Trophoblast cell (in vitro differentiated cells and primary cell): ENCODE measurements at regions not wholly inside any gene's neighbourhood (a gene's known extent, or its start where the extent isn't known, plus 50 kb on each side); places are given as distances from the start of the nearest gene placed in this dataset.
"Not testable (repeated sequence)": the region's sequence is repeated elsewhere in the genome, so short reads cannot be mapped to it uniquely, and the experiment has no call there.

Experiments
- DNase-seq, 2 donors: peaks; one replicate each; pipeline ENCODE4 v3.0.0-alpha.2; 2016
- H2AFZ ChIP-seq: 2 replicates; pipeline ENCODE4 v1.6.1; 2013; ENCODE audit warnings: low read length, moderate library complexity, mild to moderate bottlenecking; ENCODE audit not compliant: insufficient read depth, poor library complexity
- H2AK5ac ChIP-seq: 2 replicates; pipeline ENCODE4 v1.6.1; 2013; ENCODE audit warnings: mild to moderate bottlenecking, low read length
- H2BK120ac ChIP-seq: 2 replicates; pipeline ENCODE4 v1.6.1; 2013; ENCODE audit warnings: low read length, mild to moderate bottlenecking, moderate library complexity; ENCODE audit not compliant: insufficient read depth, poor library complexity
- H2BK12ac ChIP-seq: 2 replicates; pipeline ENCODE4 v1.6.1; 2013; ENCODE audit warnings: mild to moderate bottlenecking, low read length, moderate library complexity
- H2BK5ac ChIP-seq: 2 replicates; pipeline ENCODE4 v1.6.1; 2013; ENCODE audit warnings: low read length, low read depth, moderate library complexity, mild to moderate bottlenecking; ENCODE audit not compliant: poor library complexity
- H3K14ac ChIP-seq: 2 replicates; pipeline ENCODE4 v1.6.1; 2013; ENCODE audit warnings: mild to moderate bottlenecking, low read length
- H3K18ac ChIP-seq: 2 replicates; pipeline ENCODE4 v1.6.1; 2013; ENCODE audit warnings: mild to moderate bottlenecking, low read length
- H3K23ac ChIP-seq: 2 replicates; pipeline ENCODE4 v1.6.1; 2013; ENCODE audit warnings: low read length
- H3K27ac ChIP-seq: 2 replicates; pipeline ENCODE4 v1.5.1; 2013; ENCODE audit warnings: low read depth, mild to moderate bottlenecking, inconsistent platforms, low read length, moderate library complexity
- H3K27me3 ChIP-seq: 2 replicates; pipeline ENCODE4 v1.6.1; 2013; ENCODE audit warnings: inconsistent platforms, mild to moderate bottlenecking, low read length, moderate library complexity; ENCODE audit not compliant: insufficient read depth
- H3K36me3 ChIP-seq, 2 experiments: 1 replicate in 1 of 2; 2 replicates in 1 of 2; pipeline ENCODE4 v1.6.1; 2013; ENCODE audit warnings: low read length in 2 of 2, mild to moderate bottlenecking in 2 of 2, moderate library complexity in 1 of 2; ENCODE audit not compliant: insufficient read depth in 2 of 2, control insufficient read depth in 1 of 2
- H3K4ac ChIP-seq: 2 replicates; pipeline ENCODE4 v1.6.1; 2013; ENCODE audit warnings: low read depth, mild to moderate bottlenecking, low read length, moderate library complexity
- H3K4me1 ChIP-seq, 2 experiments: 1 replicate in 1 of 2; 2 replicates in 1 of 2; pipeline ENCODE4 v1.6.1; 2013; ENCODE audit warnings: low read length in 2 of 2, mild to moderate bottlenecking in 2 of 2, moderate library complexity in 1 of 2; ENCODE audit not compliant: insufficient read depth in 2 of 2, control insufficient read depth in 1 of 2
- H3K4me2 ChIP-seq: 2 replicates; pipeline ENCODE4 v1.6.1; 2013; ENCODE audit warnings: inconsistent platforms, mild to moderate bottlenecking, low read length, moderate library complexity
- H3K4me3 ChIP-seq: 2 replicates; pipeline ENCODE4 v1.5.1; 2013; ENCODE audit warnings: mild to moderate bottlenecking, low read depth, low read length, inconsistent platforms
- H3K79me1 ChIP-seq: one replicate; pipeline ENCODE4 v1.6.1; 2013; ENCODE audit warnings: low read length
- H3K79me2 ChIP-seq: 2 replicates; pipeline ENCODE4 v1.6.1; 2013; ENCODE audit warnings: low read length, mild to moderate bottlenecking; ENCODE audit not compliant: control insufficient read depth, insufficient read depth, poor library complexity
- H3K9ac ChIP-seq: 2 replicates; pipeline ENCODE4 v1.6.1; 2013; ENCODE audit warnings: mild to moderate bottlenecking, low read length
- H3K9me3 ChIP-seq: 2 replicates; pipeline ENCODE4 v1.6.1; 2013; ENCODE audit warnings: low read depth, mild to moderate bottlenecking, control low read depth, inconsistent platforms, low read length; ENCODE audit not compliant: insufficient read depth
- H4K12ac ChIP-seq: 2 replicates; pipeline ENCODE4 v1.6.1; 2013; ENCODE audit warnings: low read depth, mild to moderate bottlenecking, low read length, moderate library complexity
- H4K8ac ChIP-seq: 2 replicates; pipeline ENCODE4 v1.6.1; 2013; ENCODE audit warnings: low read depth, mild to moderate bottlenecking, low read length, moderate library complexity
- H4K91ac ChIP-seq: one replicate; pipeline ENCODE4 v1.6.1; 2013; ENCODE audit warnings: low read depth, mild to moderate bottlenecking, low read length, moderate library complexity
- WGBS: extraction: QIAGEN DNeasy Blood & Tissue Kit; methylation state at CpG from one replicate; pipeline ENCODE4 v1.1.7; 2013; ENCODE audit warnings: missing lambda C conversion rate; ENCODE audit not compliant: insufficient read length, insufficient coverage; ENCODE audit errors: extremely low coverage; 5-methylcytosine and 5-hydroxymethylcytosine counted together

- DNase-seq, H3K36me3 ChIP-seq, H3K23ac ChIP-seq, H3K79me1 ChIP-seq, H2BK12ac ChIP-seq, H3K4me2 ChIP-seq, H3K4me1 ChIP-seq, H3K9me3 ChIP-seq, H3K14ac ChIP-seq, H2AK5ac ChIP-seq, H3K4me3 ChIP-seq, H4K91ac ChIP-seq, H3K27ac ChIP-seq, H3K18ac ChIP-seq, H4K8ac ChIP-seq, H4K12ac ChIP-seq, H3K4ac ChIP-seq, H2AFZ ChIP-seq, H3K27me3 ChIP-seq, H2BK5ac ChIP-seq, H2BK120ac ChIP-seq, H3K79me2 ChIP-seq, H3K9ac ChIP-seq: not testable (repeated sequence)
- WGBS, result no CpG with 5 or more reads among the region's 3 CpGs
These were observed 98.6 kb upstream of the DEFB108B start for GRCh38 chr11:71734368-71734767.

DNA sequence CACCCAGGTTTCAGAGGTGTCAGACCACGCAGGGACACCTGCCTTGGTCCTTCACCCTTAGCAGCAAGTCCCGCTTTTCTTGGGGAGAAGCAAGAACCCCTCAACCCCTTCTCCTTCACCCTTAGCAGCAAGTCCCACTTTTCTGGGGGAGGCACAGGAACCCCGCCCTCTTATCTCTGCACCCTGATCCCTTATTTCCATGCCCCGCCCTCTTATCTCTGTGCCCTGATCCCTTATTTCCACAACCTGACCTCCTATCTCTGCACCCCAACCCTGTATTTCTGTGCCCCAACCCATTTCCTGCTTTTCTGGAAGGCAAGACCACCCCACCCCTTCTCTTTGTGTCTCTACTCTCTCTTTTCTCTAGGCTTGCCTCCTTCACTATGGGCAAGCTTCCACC, 94.7 kb upstream of the DEFB108B start:
- DNase-seq, H3K27ac ChIP-seq, H3K36me3 ChIP-seq, H3K9ac ChIP-seq, H2AFZ ChIP-seq, H3K23ac ChIP-seq, H2BK120ac ChIP-seq, H2BK12ac ChIP-seq, H4K12ac ChIP-seq, H4K8ac ChIP-seq, H3K4me3 ChIP-seq, H3K14ac ChIP-seq, H3K4ac ChIP-seq, H3K4me1 ChIP-seq, H2BK5ac ChIP-seq, H3K4me2 ChIP-seq, H3K9me3 ChIP-seq, H3K27me3 ChIP-seq, H3K18ac ChIP-seq, H4K91ac ChIP-seq, H2AK5ac ChIP-seq, H3K79me2 ChIP-seq, H3K79me1 ChIP-seq: not testable (repeated sequence)
- WGBS, result no CpG with 5 or more reads among the region's 4 CpGs

DNA sequence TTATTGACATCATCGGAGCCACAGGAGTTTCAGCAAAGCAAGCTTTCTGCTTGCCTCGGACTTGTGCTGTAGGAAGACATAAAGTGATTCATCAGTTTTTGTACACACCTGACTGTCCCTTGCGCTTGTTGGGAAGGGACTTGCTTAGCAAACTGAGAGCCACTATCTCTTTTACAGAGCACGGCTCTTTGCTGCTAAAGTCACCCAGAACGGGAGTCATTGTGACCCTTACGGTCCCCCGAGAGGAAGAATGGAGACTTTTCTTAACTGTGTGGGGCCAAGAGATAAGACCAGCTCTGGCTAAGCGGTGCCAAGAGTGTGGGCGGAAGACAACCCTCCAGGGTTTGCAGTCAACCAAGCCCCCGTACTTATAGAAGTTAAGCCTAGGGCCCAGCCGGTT, 89.6 kb upstream of the DEFB108B start:
- not testable (repeated sequence) for H3K27me3 ChIP-seq, H4K8ac ChIP-seq, H2BK5ac ChIP-seq, H3K18ac ChIP-seq, H4K12ac ChIP-seq, H2BK12ac ChIP-seq, H3K4ac ChIP-seq, H3K4me3 ChIP-seq, H3K14ac ChIP-seq, H4K91ac ChIP-seq, H3K9ac ChIP-seq, H3K9me3 ChIP-seq, H3K27ac ChIP-seq, H3K4me1 ChIP-seq, H3K36me3 ChIP-seq, H2AK5ac ChIP-seq, H3K79me1 ChIP-seq, H3K23ac ChIP-seq, H3K79me2 ChIP-seq, DNase-seq, H2AFZ ChIP-seq, H2BK120ac ChIP-seq, H3K4me2 ChIP-seq
- WGBS, result no CpG with 5 or more reads among the region's 11 CpGs

DNA sequence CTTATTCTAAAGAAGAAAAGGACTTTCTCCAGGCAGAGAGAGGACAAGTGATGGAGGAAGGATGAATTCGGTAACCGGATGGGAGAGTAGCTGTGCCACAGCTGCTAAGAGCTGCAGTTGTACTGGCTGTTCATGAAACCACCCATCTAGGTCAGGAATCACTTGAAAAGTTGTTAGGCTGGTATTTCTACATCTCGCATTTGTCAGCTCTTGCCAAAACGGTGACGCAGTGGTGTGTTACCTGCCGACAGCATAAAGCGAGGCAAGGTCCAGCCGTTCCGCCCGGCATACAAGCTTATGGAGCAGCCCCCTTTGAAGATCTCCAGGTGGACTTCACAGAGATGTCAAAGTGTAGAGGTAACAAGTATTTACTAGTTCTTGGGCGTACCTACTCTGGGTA, 87.3 kb upstream of the DEFB108B start:
- H4K8ac ChIP-seq, H2AK5ac ChIP-seq, H3K79me2 ChIP-seq: not testable (repeated sequence)

More for the DNA sequence above, 87.3 kb upstream of the DEFB108B start:
- not testable (repeated sequence) for H3K27ac ChIP-seq, H3K4me2 ChIP-seq, H3K79me1 ChIP-seq, H2BK5ac ChIP-seq, H3K23ac ChIP-seq, H3K14ac ChIP-seq, H3K36me3 ChIP-seq, H3K4ac ChIP-seq, H3K9me3 ChIP-seq, H4K91ac ChIP-seq, H3K4me3 ChIP-seq, H2BK12ac ChIP-seq, H3K18ac ChIP-seq, H4K12ac ChIP-seq, H3K9ac ChIP-seq, H3K4me1 ChIP-seq, H2AFZ ChIP-seq, H2BK120ac ChIP-seq, H3K27me3 ChIP-seq
- no CpG with 5 or more reads among the region's 11 CpGs for WGBS
- peak; percentile 9 to 49 for DNase-seq
